ENCODE measurements at regions not wholly inside any gene's neighbourhood (a gene's known extent, or its start where the extent isn't known, plus 50 kb on each side); places are given as distances from the start of the nearest gene placed in this dataset.

DNA sequence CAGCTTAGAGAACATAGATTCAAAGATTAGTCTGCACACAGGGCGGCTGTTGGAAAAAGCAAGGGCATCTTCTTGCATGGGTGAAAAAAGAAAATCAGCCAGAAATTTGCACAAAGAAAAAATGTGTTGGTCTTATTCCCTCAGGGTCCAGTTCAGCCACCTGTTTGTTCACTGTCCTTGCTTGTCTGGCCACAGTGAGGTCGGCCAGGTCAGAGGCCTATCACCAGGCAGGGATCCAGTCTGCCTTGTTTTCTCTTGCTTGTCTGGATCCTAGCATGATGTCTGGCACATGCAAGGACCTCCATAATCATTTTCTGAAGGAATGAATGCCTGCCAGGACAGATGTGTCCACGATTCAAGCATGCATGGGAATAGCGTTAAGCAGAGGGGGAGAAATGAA lies 359.1 kb upstream of the TBX3 start:
- TF ChIP-seq, protein P1, sequence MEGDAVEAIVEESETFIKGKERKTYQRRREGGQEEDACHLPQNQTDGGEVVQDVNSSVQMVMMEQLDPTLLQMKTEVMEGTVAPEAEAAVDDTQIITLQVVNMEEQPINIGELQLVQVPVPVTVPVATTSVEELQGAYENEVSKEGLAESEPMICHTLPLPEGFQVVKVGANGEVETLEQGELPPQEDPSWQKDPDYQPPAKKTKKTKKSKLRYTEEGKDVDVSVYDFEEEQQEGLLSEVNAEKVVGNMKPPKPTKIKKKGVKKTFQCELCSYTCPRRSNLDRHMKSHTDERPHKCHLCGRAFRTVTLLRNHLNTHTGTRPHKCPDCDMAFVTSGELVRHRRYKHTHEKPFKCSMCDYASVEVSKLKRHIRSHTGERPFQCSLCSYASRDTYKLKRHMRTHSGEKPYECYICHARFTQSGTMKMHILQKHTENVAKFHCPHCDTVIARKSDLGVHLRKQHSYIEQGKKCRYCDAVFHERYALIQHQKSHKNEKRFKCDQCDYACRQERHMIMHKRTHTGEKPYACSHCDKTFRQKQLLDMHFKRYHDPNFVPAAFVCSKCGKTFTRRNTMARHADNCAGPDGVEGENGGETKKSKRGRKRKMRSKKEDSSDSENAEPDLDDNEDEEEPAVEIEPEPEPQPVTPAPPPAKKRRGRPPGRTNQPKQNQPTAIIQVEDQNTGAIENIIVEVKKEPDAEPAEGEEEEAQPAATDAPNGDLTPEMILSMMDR (IDR thresholded peaks at IDR 0.05), result no peak
- no peak for ATAC-seq (ENCODE audit: low FRiP score)

DNA sequence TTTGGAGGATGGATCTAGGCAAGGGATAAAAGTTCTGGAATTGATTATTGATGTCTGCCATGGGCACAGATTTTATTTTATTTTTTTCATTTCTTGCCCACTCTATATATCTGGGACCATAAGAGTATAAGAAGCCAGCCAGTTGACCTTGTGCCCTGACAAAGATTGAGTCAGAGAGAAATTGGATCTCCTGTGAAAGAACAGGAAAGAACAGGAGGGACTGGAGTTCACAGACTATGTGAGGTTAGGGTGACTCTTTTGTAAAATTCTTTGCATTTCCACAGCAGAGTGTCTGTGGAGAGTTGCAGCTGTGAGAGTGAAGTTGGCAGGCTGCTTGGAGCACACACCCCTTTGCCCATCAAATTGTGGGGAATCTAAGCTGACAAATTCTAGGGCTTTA lies 358.4 kb upstream of the TBX3 start:
- DNase-seq (ENCODE audit: low spot score) (no peak), ATAC-seq (ENCODE audit: low FRiP score) (no peak)
- TF ChIP-seq, protein P1 (IDR thresholded peaks at IDR 0.05), result no peak

More for the DNA sequence above, 359.1 kb upstream of the TBX3 start:
- no peak for DNase-seq (ENCODE audit: low spot score)

DNA sequence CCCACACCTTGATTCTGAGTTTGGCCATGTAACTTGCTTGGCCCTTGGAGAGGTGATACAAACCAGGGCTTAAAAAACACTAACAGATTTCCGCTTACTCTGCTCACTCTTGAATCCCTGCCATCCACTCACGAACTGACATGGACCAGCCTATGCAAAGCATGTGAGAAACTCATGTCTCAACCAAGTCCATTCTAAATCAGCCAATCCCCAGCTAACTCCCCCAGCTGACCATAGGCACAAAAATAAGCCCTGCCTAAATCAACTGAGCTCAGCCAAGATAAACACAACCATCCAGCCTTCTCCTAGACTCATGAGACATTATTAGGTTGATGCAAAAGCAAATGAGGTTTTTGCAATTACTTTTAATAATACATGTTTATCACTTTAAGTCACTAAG lies 353.9 kb upstream of the TBX3 start:
- no peak for ATAC-seq (ENCODE audit: low FRiP score)
- TF ChIP-seq, protein P1 (IDR thresholded peaks at IDR 0.05), result no peak
- no peak for DNase-seq (ENCODE audit: low spot score)

DNA sequence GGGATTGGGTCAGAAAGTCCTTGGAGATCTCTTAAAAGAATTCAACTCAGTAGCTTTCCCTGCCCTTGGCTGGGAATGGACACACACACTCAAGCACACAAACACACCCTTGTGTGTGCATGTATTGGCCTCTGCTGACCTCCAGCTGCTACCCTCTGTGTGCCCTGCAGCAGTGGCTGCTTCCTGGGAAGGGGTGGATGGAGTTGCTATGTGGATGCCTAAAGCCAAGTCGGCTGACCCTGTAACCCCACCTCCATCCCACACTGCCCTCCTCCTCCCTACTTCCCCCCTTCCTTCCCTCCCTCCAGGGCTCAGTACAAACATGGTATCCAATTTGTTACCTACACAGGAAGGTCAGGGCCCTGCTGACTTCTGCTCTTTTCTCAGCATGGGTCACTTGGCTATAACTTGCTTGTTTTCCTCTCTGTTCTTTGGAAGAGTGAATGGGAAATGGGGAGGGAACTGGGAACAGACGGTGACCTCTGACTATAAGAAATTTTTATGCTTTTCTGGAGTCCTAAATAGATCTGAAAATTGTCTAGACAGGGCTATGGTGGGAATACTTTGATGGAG lies 351.6 kb upstream of the TBX3 start:
- ATAC-seq (ENCODE audit: low FRiP score), result no peak
- TF ChIP-seq, protein P1 (IDR thresholded peaks at IDR 0.05), result no peak

DNA sequence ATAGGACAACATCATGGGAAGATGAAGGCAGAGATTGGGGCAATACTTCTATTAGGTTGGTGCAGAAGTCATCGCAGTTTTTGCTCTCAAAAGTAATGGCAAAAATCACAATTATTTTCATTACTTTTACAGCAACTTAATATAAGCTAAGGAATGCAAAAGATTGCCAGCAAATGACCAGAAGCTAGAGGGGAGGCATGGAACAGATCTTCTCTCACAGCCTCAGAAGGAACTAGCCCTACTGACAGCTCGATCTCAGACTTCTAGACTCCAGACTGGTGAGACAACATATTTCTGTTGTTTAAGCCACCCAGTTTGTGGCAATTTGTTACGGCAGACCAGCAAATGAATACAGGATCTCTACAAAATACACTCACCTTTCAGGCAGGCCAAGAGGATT lies 348.5 kb upstream of the TBX3 start:
- TF ChIP-seq, protein P1 (IDR thresholded peaks at IDR 0.05), result no peak

More for the DNA sequence above, 351.6 kb upstream of the TBX3 start:
- DNase-seq (ENCODE audit: low spot score), result no peak

DNA sequence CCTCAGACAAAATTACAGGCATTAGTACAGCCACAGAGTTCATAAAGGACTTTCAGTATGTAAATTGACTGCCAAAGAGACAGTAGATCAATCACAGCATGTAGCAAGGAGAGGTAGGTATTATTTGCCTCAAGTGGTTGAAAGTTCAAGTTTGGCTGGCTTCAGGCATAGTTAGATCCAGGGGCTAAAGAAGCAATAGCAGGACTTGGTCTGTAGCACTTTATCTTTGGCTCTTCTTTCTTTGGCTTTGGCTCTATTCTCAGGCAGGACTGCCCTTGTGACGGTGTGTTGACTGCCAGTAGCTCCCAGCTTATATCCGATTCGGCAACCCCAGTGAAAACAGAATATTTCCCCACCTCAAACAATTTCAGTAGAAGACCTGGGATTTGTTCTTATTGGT lies 346.0 kb upstream of the TBX3 start:
- DNase-seq (ENCODE audit: low spot score) (no peak), ATAC-seq (ENCODE audit: low FRiP score) (no peak)
- TF ChIP-seq, protein P1 (IDR thresholded peaks at IDR 0.05), result no peak

More for the DNA sequence above, 348.5 kb upstream of the TBX3 start:
- no peak for ATAC-seq (ENCODE audit: low FRiP score)
- DNase-seq (ENCODE audit: low spot score), result no peak

DNA sequence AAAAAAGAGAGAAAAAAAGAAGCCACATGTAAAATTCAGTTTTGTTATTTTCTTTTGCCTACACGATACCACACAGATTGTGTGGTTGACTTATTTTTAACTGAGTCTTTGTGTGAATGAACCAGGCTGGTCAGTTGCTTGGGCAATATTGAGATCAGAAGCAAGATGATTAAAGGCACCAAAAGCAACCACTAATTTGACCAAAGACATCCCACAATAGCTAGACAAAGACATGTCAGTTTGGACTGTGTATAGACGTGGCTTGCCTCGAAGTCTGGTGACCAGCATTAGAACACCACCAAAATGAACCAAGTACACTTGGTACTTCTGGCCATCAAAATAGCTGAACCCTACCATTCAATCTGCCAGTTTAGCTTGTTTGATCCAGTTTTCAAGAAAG lies 340.6 kb upstream of the TBX3 start:
- ATAC-seq (ENCODE audit: low FRiP score), result no peak
- TF ChIP-seq, protein P1 (IDR thresholded peaks at IDR 0.05), result no peak
- DNase-seq (ENCODE audit: low spot score), result no peak

Measured in omental fat pad (tissue), 3 donors.